NCI-H2107 treated with DMSO at 0.1 percent for 48 hours (cell line): ENCODE measurements at regions not wholly inside any gene's neighbourhood (a gene's known extent, or its start where the extent isn't known, plus 50 kb on each side); places are given as distances from the start of the nearest gene placed in this dataset.

Experiments used
- DNase-seq: peaks from one replicate; lab custom pipeline; 2025; ENCODE audit not compliant: unreplicated experiment; lab: John Stamatoyannopoulos, UW

GRCh38 chr2:57546478-57546877, 500.1 kb upstream of the VRK2 start:
- no peak for DNase-seq

GRCh38 chr2:57549642-57550102, 496.9 kb upstream of the VRK2 start:
- peak; percentile 81 for DNase-seq

- no peak for DNase-seq
These were observed 495.7 kb upstream of the VRK2 start for GRCh38 chr2:57550912-57551311.

GRCh38 chr2:57552885-57553284, 493.7 kb upstream of the VRK2 start:
- no peak for DNase-seq

- no peak for DNase-seq
These were observed 492.3 kb upstream of the VRK2 start for GRCh38 chr2:57554348-57554747.

- DNase-seq: no peak
These were observed 488.3 kb upstream of the VRK2 start for GRCh38 chr2:57558312-57558711.

- no peak for DNase-seq
These were observed 484.1 kb upstream of the VRK2 start for GRCh38 chr2:57562495-57562894.

GRCh38 chr2:57563015-57563414, 483.6 kb upstream of the VRK2 start:
- DNase-seq: no peak

- DNase-seq: no peak
These were observed 479.4 kb upstream of the VRK2 start for GRCh38 chr2:57567245-57567644.

- no peak for DNase-seq
These were observed 477.2 kb upstream of the VRK2 start for GRCh38 chr2:57569396-57569795.

- no peak for DNase-seq
These were observed 475.6 kb upstream of the VRK2 start for GRCh38 chr2:57570961-57571360.

GRCh38 chr2:57575700-57576268, 470.8 kb upstream of the VRK2 start:
- DNase-seq: no peak

GRCh38 chr2:57576983-57577382, 469.6 kb upstream of the VRK2 start:
- no peak for DNase-seq

- no peak for DNase-seq
These were observed 448.7 kb upstream of the VRK2 start for GRCh38 chr2:57597940-57598339.

- no peak for DNase-seq
These were observed 448.1 kb upstream of the VRK2 start for GRCh38 chr2:57598551-57598950.

GRCh38 chr2:57602733-57603132, 443.9 kb upstream of the VRK2 start:
- no peak for DNase-seq

GRCh38 chr2:57614988-57615387, 431.6 kb upstream of the VRK2 start:
- DNase-seq: no peak

- no peak for DNase-seq
These were observed 430.6 kb upstream of the VRK2 start for GRCh38 chr2:57615855-57616556.

GRCh38 chr2:57617318-57617717, 429.3 kb upstream of the VRK2 start:
- no peak for DNase-seq

GRCh38 chr2:57621122-57621663, 425.4 kb upstream of the VRK2 start:
- DNase-seq: no peak

GRCh38 chr2:57622009-57622408, 424.6 kb upstream of the VRK2 start:
- no peak for DNase-seq

- no peak for DNase-seq
These were observed 390.4 kb upstream of the VRK2 start for GRCh38 chr2:57656198-57656597.

- no peak for DNase-seq
These were observed 377.0 kb upstream of the VRK2 start for GRCh38 chr2:57669570-57669969.
